ENCODE measurements at regions not wholly inside any gene's neighbourhood (a gene's known extent, or its start where the extent isn't known, plus 50 kb on each side); places are given as distances from the start of the nearest gene placed in this dataset.

GRCh38 chr6:121499666-121500065, 64.2 kb downstream of the GJA1 start:
- TF ChIP-seq CEBPB (IDR thresholded peaks at IDR 0.05) (no peak), CREB1 (IDR thresholded peaks at IDR 0.05; ENCODE audit: low read depth) (no peak), EGR1 (IDR thresholded peaks at IDR 0.05) (no peak), TAF1 (IDR thresholded peaks at IDR 0.05; ENCODE audit: low read depth) (no peak), FOXM1 (IDR thresholded peaks at IDR 0.05; ENCODE audit: borderline replicate concordance, low read depth) (no peak), NFIC (IDR thresholded peaks at IDR 0.05) (no peak), MAX (IDR thresholded peaks at IDR 0.05) (no peak), EP300 (IDR thresholded peaks at IDR 0.05; ENCODE audit: borderline replicate concordance) (no peak), TEAD4 (IDR thresholded peaks at IDR 0.05) (no peak), REST (IDR thresholded peaks at IDR 0.05; ENCODE audit: low read depth) (no peak), YY1 (IDR thresholded peaks at IDR 0.05; ENCODE audit: low read depth) (no peak), USF1 (IDR thresholded peaks at IDR 0.05) (no peak), TCF12 (IDR thresholded peaks at IDR 0.05; ENCODE audit: low read depth) (no peak), ZBTB7A (IDR thresholded peaks at IDR 0.05; ENCODE audit: low read depth) (no peak), RAD21 (IDR thresholded peaks at IDR 0.05; ENCODE audit: low read depth) (no peak)

GRCh38 chr6:121503589-121503991, 68.1 kb downstream of the GJA1 start:
- TF ChIP-seq NFIC (IDR thresholded peaks at IDR 0.05) (no peak), CREB1 (IDR thresholded peaks at IDR 0.05; ENCODE audit: low read depth) (no peak), EP300 (IDR thresholded peaks at IDR 0.05; ENCODE audit: borderline replicate concordance) (no peak), ZBTB7A (IDR thresholded peaks at IDR 0.05; ENCODE audit: low read depth) (no peak)

GRCh38 chr6:121504227-121504626, 68.8 kb downstream of the GJA1 start:
- TF ChIP-seq REST (IDR thresholded peaks at IDR 0.05; ENCODE audit: low read depth), result no peak
- no peak for TF ChIP-seq EP300 (IDR thresholded peaks at IDR 0.05; ENCODE audit: borderline replicate concordance)
- no peak for TF ChIP-seq EGR1 (IDR thresholded peaks at IDR 0.05)
- no peak for TF ChIP-seq FOXM1 (IDR thresholded peaks at IDR 0.05; ENCODE audit: borderline replicate concordance, low read depth)
- no peak for TF ChIP-seq USF1 (IDR thresholded peaks at IDR 0.05)
- TF ChIP-seq TEAD4 (IDR thresholded peaks at IDR 0.05), result no peak
- no peak for TF ChIP-seq CREB1 (IDR thresholded peaks at IDR 0.05; ENCODE audit: low read depth)
- TF ChIP-seq TCF12 (IDR thresholded peaks at IDR 0.05; ENCODE audit: low read depth), result no peak
- no peak for TF ChIP-seq TAF1 (IDR thresholded peaks at IDR 0.05; ENCODE audit: low read depth)
- TF ChIP-seq ZBTB7A (IDR thresholded peaks at IDR 0.05; ENCODE audit: low read depth), result no peak
- TF ChIP-seq MAX (IDR thresholded peaks at IDR 0.05), result no peak
- TF ChIP-seq NFIC (IDR thresholded peaks at IDR 0.05), result no peak
- no peak for TF ChIP-seq YY1 (IDR thresholded peaks at IDR 0.05; ENCODE audit: low read depth)
- TF ChIP-seq RAD21 (IDR thresholded peaks at IDR 0.05; ENCODE audit: low read depth), result no peak
- TF ChIP-seq CEBPB (IDR thresholded peaks at IDR 0.05), result no peak

GRCh38 chr6:121505284-121505683, 69.8 kb downstream of the GJA1 start:
- TF ChIP-seq MAX (IDR thresholded peaks at IDR 0.05) (no peak), FOXM1 (IDR thresholded peaks at IDR 0.05; ENCODE audit: borderline replicate concordance, low read depth) (no peak), YY1 (IDR thresholded peaks at IDR 0.05; ENCODE audit: low read depth) (no peak), CREB1 (IDR thresholded peaks at IDR 0.05; ENCODE audit: low read depth) (no peak), RAD21 (IDR thresholded peaks at IDR 0.05; ENCODE audit: low read depth) (no peak), TEAD4 (IDR thresholded peaks at IDR 0.05) (no peak), EGR1 (IDR thresholded peaks at IDR 0.05) (no peak), TAF1 (IDR thresholded peaks at IDR 0.05; ENCODE audit: low read depth) (no peak), TCF12 (IDR thresholded peaks at IDR 0.05; ENCODE audit: low read depth) (no peak), EP300 (IDR thresholded peaks at IDR 0.05; ENCODE audit: borderline replicate concordance) (no peak), USF1 (IDR thresholded peaks at IDR 0.05) (no peak), NFIC (IDR thresholded peaks at IDR 0.05) (no peak)

Measured in Ishikawa (cell line).